HG02884 (cell line): ENCODE measurements at regions not wholly inside any gene's neighbourhood (a gene's known extent, or its start where the extent isn't known, plus 50 kb on each side); places are given as distances from the start of the nearest gene placed in this dataset.

Experiments used
- ATAC-seq: cut with Tn5 transposase; IDR thresholded peaks from one replicate; pipeline ENCODE4 v1.9.1; 2021; ENCODE audit warnings: mild to moderate bottlenecking, moderate library complexity; ENCODE audit not compliant: unreplicated experiment

DNA sequence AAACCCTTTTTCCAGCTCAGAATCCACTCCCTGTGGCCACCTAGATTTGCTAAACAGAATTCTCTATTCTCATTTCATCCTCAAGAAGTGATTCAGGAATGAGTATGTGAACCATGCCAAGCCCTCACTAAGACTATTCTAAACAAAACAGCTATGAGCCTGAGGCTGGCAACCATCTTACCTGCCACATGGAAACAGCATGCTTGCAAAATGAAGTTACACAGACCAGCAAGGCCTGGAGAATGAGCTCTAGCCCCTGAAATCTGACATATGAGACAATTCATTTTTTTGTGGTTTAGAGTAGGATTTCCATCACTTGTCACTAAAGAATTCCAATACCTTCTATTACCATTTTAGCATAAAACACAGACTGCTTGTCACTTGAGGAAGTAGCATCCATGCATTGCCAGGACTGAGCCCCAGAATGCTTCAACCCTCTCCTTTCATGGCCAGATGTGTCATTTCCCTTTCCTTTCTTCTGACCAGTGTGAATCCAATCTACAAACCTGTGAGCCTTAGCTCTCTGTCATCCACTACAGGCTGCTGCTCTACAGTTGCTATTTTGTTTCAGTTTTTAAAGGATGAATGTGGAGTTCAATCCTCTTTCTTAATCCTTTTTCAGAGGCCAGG is 744.3 kb upstream of the ACVR2A start:
- no peak for ATAC-seq

GRCh38 chr2:147099845-147100244 is 745.0 kb upstream of the ACVR2A start:
- no peak for ATAC-seq

DNA sequence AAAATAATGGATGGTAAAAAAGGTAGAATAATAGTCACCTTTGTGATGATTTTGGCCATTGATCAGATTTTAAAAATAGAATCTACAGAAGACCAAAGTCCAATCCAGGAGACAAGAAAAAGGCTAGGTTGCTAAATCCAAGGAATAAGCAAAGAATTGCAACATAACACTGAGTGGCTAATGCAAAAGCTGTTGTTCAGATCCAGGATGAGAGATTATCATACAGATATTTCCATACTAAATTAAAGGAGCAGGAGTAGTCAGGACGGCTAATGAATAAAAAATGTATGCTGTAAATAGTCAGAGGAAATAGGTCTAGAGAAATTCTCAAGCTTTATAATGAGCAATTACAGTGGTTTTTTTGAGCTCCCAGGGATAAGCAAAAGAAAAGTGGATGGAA is 745.9 kb upstream of the ACVR2A start:
- ATAC-seq = no peak

GRCh38 chr2:147097747-147098146 is 747.1 kb upstream of the ACVR2A start:
- ATAC-seq = no peak

DNA sequence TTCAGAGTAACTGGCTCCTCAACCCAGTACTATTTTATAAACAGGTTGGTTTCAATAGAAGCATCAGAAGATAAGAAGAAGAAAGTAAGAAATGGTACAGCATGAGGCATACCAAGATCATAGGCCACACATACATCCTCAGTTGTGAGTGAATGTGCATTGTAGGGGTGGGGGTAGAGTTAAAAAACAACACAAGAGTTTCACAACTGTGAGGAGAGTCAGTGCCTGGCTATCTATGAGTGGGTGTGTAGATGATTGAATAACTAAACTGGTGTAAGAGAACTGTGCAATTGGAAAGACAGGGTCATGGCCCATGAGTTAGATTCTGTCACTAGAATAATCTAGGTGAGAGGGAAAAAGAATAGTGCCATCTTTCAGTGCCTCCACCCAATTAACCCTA is 748.2 kb upstream of the ACVR2A start:
- ATAC-seq = no peak

- ATAC-seq = no peak
Observed at GRCh38 chr2:147095376-147095775, 749.5 kb upstream of the ACVR2A start.

GRCh38 chr2:147094077-147094476 is 750.8 kb upstream of the ACVR2A start:
- ATAC-seq = no peak

GRCh38 chr2:147092266-147092665 is 752.6 kb upstream of the ACVR2A start:
- ATAC-seq = no peak

DNA sequence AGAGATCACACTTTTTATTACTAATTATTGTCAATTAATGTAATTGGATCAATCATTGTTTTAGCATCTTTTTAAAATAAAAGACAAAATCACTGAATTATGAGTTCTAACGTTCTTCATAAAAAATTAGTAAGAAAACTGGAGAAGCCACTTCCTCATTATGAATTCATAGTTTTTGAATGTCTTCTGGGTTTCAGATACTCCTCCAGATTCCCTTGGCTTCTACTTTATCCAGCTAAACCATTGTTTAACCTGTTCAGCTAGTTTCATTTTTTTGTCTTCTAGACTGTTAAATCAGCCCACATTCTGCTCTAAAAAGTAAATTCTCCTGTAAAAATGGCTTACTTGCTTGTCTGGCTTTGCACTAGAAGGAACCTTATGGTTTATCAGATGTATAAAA is 753.4 kb upstream of the ACVR2A start:
- ATAC-seq = no peak

DNA sequence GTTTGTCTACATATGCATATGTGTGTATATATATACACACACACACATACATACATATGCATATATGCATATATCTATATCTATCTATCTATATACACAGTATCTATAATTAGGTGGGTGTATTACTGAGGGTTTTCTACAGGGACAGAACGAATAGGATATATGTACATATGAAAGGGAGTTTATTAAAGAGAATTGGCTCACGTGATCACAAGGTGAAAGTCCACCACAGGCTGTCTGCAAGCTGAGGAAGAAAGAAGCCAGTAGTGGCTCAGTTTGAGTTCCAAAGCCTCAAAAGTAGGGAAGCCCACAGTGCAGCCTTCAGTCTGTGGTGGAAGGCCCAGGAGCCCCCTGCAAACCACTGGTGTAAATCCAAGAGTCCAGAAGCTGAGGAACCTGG is 756.0 kb upstream of the ACVR2A start:
- no peak for ATAC-seq

DNA sequence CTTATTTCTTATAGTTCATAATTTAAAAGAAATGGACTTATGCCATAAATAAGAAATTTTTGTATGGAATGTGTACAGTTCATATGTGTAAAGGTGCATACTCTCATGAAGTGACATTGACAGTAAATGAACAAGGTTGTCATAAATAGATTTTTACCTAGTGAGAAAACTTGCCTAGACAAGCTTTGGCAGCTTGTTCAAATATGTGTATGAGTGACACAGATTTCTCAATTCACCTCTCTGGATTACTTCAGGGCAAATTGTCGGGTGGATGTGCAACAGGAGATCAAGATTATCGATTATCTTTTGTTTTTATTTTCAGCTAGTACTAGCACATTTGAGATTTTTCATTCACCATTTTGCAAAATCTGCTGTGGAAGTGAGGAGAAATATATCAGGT is 758.1 kb upstream of the ACVR2A start:
- ATAC-seq = no peak

GRCh38 chr2:147083664-147084063 is 761.2 kb upstream of the ACVR2A start:
- no peak for ATAC-seq

- ATAC-seq = peak; percentile 92
Observed at GRCh38 chr2:147082850-147083522, 761.8 kb upstream of the ACVR2A start.

DNA sequence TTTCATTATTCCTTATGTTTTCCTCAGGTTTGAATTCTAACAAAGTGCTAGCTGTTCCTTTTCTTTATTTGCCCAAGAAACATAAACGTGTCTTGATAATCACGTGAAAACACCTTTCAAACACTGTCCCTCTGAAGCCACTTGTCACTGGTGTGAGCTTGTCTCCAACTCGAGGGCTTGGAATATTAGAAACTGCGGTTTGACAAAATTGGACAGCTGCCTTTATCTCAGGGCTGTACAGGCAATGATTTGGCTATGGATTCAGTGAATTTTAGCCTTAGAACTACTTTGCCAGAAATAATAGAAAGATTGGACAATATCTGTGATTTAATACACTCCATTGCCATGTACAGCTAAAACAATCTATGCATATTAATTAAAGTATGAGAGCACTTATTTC is 763.0 kb upstream of the ACVR2A start:
- ATAC-seq = no peak

GRCh38 chr2:147076634-147077033 is 768.2 kb upstream of the ACVR2A start:
- ATAC-seq = no peak

- ATAC-seq = no peak
Observed at GRCh38 chr2:147068071-147068470, 776.8 kb upstream of the ACVR2A start.

DNA sequence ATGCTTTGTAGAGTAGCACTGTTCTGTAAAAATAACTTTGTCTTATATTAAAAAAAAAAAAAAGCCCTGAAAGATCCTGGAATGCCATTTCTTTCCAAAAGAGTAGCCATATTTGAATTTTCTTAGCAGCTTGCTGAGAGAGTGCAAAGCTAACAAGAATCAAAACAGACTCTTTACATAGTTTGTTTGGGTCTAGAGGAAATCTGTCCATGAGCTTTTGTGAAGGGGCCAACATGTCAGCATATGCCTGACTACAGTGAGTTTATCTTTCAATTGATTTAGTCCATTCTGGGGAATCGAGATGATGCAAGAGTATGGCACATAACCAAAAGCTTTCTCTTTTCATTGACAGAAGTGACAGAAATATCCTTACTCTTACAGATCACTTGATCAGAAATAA is 777.7 kb upstream of the ACVR2A start:
- no peak for ATAC-seq

DNA sequence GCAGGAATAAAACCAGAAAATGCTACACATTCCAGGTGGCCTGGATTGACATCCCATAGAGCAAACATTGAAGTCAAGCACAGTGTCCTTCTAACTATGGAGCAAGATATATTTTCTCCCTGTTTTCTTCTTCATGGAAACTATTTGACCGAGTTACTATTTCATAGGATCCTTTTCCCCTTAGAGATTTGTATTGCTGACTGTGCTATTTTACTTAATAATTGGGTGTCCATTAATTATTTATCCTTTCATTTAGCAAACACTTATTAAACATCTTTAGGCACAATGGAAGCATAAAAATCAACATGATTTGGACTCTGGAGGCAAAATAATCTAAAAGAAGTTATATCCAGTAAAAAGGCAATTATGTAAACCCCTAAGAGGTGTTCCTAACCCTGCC is 782.8 kb upstream of the ACVR2A start:
- ATAC-seq = no peak

GRCh38 chr2:147061269-147061668 is 783.6 kb upstream of the ACVR2A start:
- ATAC-seq = no peak

- ATAC-seq = no peak
Observed at GRCh38 chr2:147057892-147058490, 786.8 kb upstream of the ACVR2A start.

- ATAC-seq = no peak
Observed at GRCh38 chr2:147051814-147052213, 793.0 kb upstream of the ACVR2A start.

DNA sequence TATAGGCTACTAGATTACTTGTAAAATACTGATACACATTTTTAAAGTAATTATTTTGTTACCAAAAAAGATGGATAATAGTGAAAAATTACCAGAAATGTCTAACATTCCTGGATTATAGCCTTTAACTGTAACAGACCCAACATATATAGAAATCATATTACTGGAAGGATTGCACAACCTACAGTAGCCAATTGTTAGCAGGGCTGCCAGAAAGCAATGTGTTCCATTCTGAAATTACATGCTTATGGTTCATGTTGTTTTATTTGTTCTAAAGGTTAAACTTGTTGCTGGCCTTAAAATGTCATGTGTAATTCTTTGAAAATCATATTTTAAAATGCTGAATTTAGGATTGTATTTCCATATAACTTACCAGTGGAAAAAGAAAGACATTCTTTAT is 793.6 kb upstream of the ACVR2A start:
- no peak for ATAC-seq

DNA sequence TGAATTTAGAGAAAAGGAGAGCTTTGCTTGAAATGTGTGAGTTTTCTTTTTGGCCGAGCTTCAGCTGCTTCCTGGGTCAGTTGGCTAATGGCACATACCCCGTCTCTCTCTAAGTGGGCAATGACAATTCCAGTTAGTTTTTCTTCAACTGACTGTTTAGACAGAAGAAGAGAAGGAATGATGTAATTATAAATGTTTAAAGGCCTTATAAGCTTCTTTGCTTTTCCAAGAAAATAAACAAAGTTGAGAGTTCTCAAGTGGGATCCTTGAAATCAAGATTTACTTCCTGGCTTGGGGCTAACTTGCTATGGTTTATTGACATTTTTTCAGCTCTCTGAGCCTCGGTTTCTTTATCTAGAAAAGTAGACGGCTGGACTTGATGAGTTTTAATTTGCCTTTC is 794.9 kb upstream of the ACVR2A start:
- no peak for ATAC-seq
